ENCODE measurements at regions not wholly inside any gene's neighbourhood (a gene's known extent, or its start where the extent isn't known, plus 50 kb on each side); places are given as distances from the start of the nearest gene placed in this dataset.
A peak's percentile ranks its signal among the peaks of the same experiment; 100 is the strongest.

DNA sequence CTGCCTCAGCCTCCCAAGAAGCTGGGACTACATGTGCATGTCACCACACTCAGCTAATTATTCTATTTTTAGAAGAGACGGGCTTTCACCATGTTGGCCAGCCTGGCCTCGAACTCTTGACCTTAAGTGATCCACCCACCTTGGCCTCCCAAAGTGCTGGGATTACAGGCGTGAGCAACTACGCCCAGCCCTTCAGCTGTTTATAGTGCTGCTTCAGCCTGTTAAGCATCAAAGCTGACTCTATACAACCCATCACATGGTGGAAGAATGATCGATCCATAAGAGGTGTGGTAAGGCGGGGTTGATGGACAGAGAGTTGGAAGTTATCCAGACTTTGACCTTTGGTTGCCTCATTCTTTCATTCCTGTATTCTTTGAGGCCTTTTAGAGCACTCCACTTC is 56.2 kb upstream of the RAPGEF2 start:
- no peak overlapping the region for H3K4me3 ChIP-seq (ENCODE audit: low read depth, low read length)
- CTCF ChIA-PET, result no interaction called here
- POLR2A ChIA-PET, result no interaction called here
- TF ChIP-seq, protein P1, sequence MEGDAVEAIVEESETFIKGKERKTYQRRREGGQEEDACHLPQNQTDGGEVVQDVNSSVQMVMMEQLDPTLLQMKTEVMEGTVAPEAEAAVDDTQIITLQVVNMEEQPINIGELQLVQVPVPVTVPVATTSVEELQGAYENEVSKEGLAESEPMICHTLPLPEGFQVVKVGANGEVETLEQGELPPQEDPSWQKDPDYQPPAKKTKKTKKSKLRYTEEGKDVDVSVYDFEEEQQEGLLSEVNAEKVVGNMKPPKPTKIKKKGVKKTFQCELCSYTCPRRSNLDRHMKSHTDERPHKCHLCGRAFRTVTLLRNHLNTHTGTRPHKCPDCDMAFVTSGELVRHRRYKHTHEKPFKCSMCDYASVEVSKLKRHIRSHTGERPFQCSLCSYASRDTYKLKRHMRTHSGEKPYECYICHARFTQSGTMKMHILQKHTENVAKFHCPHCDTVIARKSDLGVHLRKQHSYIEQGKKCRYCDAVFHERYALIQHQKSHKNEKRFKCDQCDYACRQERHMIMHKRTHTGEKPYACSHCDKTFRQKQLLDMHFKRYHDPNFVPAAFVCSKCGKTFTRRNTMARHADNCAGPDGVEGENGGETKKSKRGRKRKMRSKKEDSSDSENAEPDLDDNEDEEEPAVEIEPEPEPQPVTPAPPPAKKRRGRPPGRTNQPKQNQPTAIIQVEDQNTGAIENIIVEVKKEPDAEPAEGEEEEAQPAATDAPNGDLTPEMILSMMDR (IDR thresholded peaks at IDR 0.05; ENCODE audit: insufficient read depth, low read length, missing control alignments), result no peak
- no peak for DNase-seq (ENCODE audit: low read depth, low spot score)

- DNase-seq (ENCODE audit: low read depth, low spot score), result no peak
- CTCF ChIA-PET, result no interaction called here
- POLR2A ChIA-PET, result no interaction called here
- TF ChIP-seq, protein P1 (IDR thresholded peaks at IDR 0.05; ENCODE audit: insufficient read depth, low read length, missing control alignments), result no peak
- no peak overlapping the region for H3K4me3 ChIP-seq (ENCODE audit: low read depth, low read length)
These were observed 55.3 kb upstream of the RAPGEF2 start for GRCh38 chr4:159047478-159048165.

DNA sequence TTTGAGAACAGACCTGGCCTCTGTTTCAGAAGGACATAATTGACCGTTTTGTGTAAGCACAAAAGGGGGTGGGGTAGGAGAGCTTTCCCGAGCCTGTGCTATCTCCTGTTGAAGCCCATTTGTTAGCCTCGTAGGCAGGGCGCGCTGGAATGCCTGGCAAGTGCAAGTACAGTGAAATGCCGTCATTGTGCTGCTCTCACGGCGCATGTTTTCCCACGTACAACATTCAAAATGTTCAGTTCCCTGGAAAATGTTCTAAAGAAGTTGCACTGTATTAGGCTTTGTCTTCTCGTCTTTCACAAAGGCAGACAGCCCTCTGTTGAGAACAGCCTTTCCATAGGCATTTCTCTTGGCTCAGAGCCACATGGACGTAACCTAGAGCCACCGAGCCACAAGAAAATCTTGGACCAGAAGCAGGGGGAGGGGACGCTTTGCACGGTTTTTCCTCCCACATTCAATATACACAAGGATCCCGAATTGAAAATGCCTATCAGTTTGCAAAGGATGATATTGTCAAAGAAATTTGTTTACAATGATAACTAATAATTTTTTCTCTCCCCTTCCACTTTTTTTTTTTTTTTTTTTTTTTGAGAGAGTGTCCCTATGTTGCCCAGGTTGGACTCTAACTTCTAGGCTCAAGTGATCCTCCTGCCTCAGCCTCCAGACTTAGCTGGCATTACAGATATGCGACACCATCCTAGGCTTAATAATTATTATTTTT is 54.6 kb upstream of the RAPGEF2 start:
- TF ChIP-seq, protein P1 (IDR thresholded peaks at IDR 0.05; ENCODE audit: insufficient read depth, low read length, missing control alignments), result no peak
- DNase-seq (ENCODE audit: low read depth, low spot score), result no peak
- CTCF ChIA-PET, result interaction anchor here (1.3 kb wide), 1 partner anchor 14 kb away, joined by 3 read pairs; no protein-coding TSS in a partner anchor
- POLR2A ChIA-PET, result no interaction called here
- peak overlapping the region; percentile 25 for H3K4me3 ChIP-seq (ENCODE audit: low read depth, low read length)

DNA sequence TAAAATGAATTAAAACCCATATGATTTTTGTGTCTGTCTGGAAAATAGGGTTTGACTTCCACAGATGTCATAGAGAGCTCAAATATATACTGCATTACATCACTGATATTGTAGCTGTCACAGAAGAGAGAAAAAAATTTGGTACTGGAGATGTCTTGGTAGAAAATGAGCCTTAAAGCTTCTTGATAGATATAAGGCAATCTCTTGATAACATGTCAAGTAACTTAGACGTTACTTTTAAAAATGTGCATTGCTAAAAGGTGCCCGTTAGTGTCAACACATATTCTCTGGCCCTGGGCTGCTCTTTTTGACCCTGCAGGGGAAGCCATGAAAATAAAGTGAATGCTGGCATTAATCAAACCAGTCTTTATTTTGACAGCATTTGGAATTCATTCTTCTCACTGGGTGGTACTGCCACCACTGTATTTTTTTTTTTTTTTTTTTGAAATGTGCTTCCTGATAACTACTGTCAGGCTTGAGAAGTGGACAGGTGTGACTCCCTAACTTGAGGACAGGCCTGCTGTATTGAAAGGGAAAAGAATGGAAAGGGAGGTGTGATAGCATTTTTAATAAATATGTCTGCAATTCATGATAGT is 53.0 kb upstream of the RAPGEF2 start:
- H3K4me3 ChIP-seq (ENCODE audit: low read depth, low read length), result no peak overlapping the region
- POLR2A ChIA-PET, result no interaction called here
- DNase-seq (ENCODE audit: low read depth, low spot score), result no peak
- TF ChIP-seq, protein P1 (IDR thresholded peaks at IDR 0.05; ENCODE audit: insufficient read depth, low read length, missing control alignments), result no peak
- CTCF ChIA-PET, result interaction anchor here (1.3 kb wide), 1 partner anchor 16 kb away, joined by 3 read pairs; no protein-coding TSS in a partner anchor

DNA sequence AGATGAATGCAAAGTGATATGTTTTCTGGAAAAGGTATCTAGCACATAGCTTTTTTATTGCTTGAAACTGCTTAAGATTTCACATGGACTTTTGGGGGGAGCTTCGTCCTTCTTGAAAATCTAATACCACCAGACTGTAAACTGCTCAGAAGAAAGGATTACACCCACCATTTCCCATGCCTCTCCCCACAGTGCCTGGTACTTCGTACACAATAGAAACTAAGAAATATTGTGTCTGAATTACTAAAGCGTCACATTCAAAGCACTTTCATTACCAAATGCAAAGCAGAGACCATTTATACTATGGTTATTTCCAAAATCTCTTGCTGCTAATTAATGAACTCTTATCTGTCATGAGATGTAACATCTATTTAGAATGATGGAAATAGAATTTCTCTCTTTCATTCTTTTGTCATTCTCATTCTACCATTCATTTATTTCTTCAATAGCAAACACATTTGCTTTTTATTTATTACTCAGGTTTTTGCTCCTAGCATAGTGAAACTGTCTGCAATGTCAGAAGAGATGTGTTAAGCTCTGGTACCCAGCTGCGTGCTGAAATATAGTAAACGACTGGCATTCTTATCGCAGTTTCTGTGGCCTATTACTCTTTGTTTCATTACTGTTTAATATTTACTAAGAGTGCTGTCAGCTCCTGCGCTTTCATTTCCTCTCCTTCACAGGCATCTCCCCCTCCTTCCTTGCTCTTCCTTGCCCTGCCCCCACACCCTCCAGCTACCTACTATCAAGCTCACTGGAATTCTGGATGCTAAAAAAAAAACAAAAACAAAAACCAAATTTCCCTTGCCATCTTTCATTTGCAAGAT is 51.4 kb upstream of the RAPGEF2 start:
- no peak overlapping the region for H3K4me3 ChIP-seq (ENCODE audit: low read depth, low read length)
- ChIA-PET CTCF (no interaction called here), POLR2A (no interaction called here)
- no peak for DNase-seq (ENCODE audit: low read depth, low spot score)
- TF ChIP-seq, protein P1 (IDR thresholded peaks at IDR 0.05; ENCODE audit: insufficient read depth, low read length, missing control alignments), result no peak
